ENCODE measurements at regions not wholly inside any gene's neighbourhood (a gene's known extent, or its start where the extent isn't known, plus 50 kb on each side); places are given as distances from the start of the nearest gene placed in this dataset.

DNA sequence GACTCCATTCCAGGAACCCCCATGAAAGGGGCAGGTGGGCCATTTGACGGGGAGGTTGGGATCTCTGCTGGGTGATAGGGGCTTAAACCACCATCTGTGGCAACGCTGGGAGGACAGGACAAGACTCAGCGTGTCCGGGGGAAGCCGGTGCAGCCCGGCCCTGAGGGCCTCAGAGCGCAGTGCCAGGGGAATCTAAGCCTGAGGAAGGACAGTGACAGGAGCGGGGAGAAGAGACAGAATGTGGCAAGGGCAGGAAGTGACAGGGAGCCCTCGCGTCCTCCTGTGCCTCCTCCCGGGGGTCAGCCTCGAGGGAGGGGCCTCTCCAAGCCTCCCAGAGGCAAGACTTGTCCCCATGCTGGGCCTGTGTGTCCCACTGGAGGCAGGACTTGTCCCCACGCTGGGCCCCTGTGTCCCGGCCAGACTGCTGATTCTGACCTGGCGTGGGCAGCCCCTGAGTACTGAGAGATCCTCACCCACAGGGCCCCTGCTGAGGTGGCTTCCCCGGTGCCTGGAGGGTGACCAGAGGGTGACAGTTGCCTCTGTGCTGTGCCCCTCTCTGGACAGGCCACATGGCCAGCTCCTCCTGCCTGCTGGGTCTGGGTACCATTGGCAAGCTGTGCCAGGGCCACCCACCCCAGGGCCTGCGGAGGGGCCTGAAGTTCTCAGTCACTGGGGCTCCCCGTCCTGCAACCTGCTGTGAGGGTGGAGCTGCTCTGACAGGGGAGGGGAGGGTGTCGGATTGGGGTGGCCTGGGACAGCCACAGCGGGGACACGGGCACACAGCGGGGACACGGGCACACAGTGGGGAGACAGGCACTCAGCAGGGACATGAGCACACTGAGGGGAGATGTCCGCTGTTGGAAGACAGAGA, 676.2 kb downstream of the BRD1 start:
- TF ChIP-seq, protein P1, sequence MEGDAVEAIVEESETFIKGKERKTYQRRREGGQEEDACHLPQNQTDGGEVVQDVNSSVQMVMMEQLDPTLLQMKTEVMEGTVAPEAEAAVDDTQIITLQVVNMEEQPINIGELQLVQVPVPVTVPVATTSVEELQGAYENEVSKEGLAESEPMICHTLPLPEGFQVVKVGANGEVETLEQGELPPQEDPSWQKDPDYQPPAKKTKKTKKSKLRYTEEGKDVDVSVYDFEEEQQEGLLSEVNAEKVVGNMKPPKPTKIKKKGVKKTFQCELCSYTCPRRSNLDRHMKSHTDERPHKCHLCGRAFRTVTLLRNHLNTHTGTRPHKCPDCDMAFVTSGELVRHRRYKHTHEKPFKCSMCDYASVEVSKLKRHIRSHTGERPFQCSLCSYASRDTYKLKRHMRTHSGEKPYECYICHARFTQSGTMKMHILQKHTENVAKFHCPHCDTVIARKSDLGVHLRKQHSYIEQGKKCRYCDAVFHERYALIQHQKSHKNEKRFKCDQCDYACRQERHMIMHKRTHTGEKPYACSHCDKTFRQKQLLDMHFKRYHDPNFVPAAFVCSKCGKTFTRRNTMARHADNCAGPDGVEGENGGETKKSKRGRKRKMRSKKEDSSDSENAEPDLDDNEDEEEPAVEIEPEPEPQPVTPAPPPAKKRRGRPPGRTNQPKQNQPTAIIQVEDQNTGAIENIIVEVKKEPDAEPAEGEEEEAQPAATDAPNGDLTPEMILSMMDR (IDR thresholded peaks at IDR 0.05; ENCODE audit: unreplicated experiment in 3 of 3), result no peak
- Mint-ChIP-seq H3K27me3 (ENCODE audit: low read depth) (peaks cover 25% of the 10 kb centered on the region), H3K27ac (no peak overlapping the region)

DNA sequence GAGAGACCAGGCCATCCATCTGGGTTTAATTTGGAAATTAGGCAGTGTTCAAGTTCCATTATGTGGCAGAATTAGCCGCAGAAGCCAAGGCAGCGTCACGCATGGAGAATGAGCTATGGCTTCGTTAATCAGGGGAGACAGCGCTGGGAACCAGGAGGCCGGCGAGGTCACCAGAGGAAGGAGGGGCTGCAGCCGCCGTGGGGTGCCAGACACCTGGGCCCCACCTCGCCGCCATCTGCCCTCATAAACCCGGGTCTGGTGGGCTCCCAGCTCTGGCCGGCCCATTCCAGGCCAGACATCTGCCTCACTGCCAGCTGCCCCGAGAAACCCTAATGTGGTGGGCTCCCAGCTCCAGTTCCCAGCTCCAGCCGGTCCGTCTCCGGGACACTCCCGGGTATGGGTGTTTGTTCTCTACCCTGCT, 676.9 kb downstream of the BRD1 start:
- Mint-ChIP-seq H3K9me3 (peaks cover under 1% of the 10 kb centered on the region), H3K4me1 (no peaks in the 10 kb centered on the region), H3K36me3 (ENCODE audit: low read depth) (no peaks in the 10 kb centered on the region), H3K27me3 (ENCODE audit: low read depth) (peaks cover 22% of the 10 kb centered on the region), H3K27ac (no peak overlapping the region), H3K4me3 (no peak overlapping the region)
- TF ChIP-seq, protein P1 (IDR thresholded peaks at IDR 0.05; ENCODE audit: unreplicated experiment in 3 of 3), result no peak

More for the DNA sequence above, 676.2 kb downstream of the BRD1 start:
- no peak overlapping the region for H3K4me3 Mint-ChIP-seq
- H3K9me3 Mint-ChIP-seq, result no peaks in the 10 kb centered on the region
- no peaks in the 10 kb centered on the region for H3K36me3 Mint-ChIP-seq (ENCODE audit: low read depth)
- no peaks in the 10 kb centered on the region for H3K4me1 Mint-ChIP-seq

DNA sequence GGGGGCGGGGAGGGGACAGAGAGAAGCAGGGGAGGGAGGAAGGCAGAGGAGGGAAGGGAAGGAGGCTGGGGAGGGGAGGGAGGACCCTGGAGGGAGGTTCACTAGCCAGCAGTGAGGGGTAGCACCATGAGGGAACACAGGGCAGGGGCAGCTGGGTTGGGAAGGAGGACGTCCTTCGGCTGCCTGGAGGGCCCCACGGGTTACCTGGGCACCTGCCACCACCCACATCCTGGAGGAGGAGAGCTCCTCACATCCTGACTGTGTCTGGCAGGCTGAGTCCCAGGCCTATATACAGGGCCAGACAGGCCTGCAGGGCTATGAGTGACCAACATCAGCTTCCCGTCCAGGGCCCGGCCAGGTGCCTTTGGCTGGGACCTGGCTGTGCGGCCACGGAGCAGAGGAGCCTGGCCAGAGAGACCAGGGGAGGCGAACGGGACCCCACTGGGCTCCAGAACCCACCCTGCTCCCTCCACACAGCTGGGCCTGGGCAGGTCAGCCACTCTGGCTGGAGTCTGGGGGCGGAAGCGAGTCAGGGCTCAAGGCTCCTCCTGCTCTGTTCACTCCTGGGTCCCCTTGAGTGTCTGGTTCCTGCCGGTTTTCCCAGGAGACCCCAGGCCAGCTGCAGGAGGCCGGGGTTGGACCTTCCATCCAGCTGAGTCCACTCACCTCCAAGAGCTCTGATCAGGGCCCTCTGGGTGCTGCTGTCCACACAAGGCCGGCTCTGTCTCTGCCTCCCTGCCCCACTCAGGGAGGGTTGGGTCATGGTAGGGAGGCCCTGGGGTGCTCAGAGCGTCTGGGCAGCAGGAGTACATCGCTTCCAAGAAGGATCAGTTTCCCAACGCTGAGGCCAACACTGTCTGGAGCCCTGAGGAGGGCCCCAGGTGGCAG, 677.7 kb downstream of the BRD1 start:
- no peaks in the 10 kb centered on the region for H3K4me1 Mint-ChIP-seq
- no peaks in the 10 kb centered on the region for H3K36me3 Mint-ChIP-seq (ENCODE audit: low read depth)
- TF ChIP-seq, protein P1 (IDR thresholded peaks at IDR 0.05; ENCODE audit: unreplicated experiment in 3 of 3), result no peak
- peaks cover 4% of the 10 kb centered on the region for H3K9me3 Mint-ChIP-seq
- H3K4me3 Mint-ChIP-seq, result no peak overlapping the region
- H3K27me3 Mint-ChIP-seq (ENCODE audit: low read depth), result peaks cover 21% of the 10 kb centered on the region
- no peak overlapping the region for H3K27ac Mint-ChIP-seq

DNA sequence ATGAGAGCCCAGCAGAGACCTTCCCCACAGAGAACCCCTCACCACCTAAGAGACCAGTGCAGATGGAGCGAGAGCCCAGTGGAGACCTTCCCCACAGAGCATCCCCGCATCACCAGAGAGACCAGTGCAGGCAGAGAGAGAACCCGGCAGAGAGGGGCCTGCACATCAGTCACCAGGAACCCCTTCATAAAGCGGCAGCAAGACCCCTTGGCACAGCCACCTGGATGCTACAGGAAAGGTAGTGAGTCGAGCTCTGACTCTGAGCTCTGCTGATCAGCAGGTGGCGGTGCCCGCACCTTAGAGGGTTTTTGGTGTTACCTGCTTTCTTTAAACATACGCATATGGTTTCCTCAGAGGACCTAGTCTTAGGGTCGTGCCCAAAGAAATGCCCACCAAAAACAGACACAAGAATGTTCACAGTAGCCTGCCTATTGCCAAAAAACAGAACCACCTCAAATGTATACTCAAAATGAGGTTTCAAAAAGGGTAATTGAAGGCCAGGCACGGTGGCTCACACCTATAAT, 678.7 kb downstream of the BRD1 start:
- Mint-ChIP-seq H3K9me3 (peaks cover 4% of the 10 kb centered on the region), H3K36me3 (ENCODE audit: low read depth) (no peaks in the 10 kb centered on the region), H3K4me3 (no peak overlapping the region), H3K27ac (no peak overlapping the region), H3K27me3 (ENCODE audit: low read depth) (peaks cover 20% of the 10 kb centered on the region), H3K4me1 (no peaks in the 10 kb centered on the region)
- TF ChIP-seq, protein P1 (IDR thresholded peaks at IDR 0.05; ENCODE audit: unreplicated experiment in 3 of 3), result no peak

DNA sequence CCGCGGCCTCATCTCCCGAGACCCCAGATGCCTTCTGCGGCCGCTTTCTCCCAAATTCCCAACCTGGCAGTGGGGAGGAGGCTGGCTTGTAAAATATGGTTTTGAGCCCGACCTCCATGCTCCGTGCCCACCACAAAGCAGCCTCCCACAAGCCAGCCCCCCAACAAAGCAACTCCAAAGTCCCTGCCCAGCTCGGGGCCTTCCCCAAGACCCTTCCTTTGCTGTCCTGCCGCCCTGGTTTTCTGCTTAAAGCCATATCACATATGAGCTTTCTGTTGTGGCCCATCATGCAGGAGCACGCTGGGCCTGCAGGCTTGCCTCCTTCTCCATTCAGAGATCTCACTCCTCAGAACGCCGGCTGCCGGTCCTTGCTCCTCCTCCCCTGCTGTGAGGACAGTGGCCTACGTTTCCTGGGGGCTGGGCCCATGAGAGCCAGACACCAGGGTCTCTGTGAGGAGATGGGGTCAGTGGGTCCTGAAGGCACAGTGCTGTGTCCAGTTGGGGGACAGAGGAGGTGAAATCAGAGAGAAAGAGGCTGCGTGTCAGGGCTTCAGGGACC, 680.0 kb downstream of the BRD1 start:
- Mint-ChIP-seq H3K27me3 (ENCODE audit: low read depth) (peaks cover 20% of the 10 kb centered on the region), H3K4me3 (no peak overlapping the region), H3K27ac (no peak overlapping the region), H3K36me3 (ENCODE audit: low read depth) (no peaks in the 10 kb centered on the region), H3K9me3 (peaks cover 4% of the 10 kb centered on the region), H3K4me1 (no peaks in the 10 kb centered on the region)
- TF ChIP-seq, protein P1 (IDR thresholded peaks at IDR 0.05; ENCODE audit: unreplicated experiment in 3 of 3), result no peak

Data from nephron (organoid).